Body of pancreas (tissue), 4 donors: ENCODE measurements at regions not wholly inside any gene's neighbourhood (a gene's known extent, or its start where the extent isn't known, plus 50 kb on each side); places are given as distances from the start of the nearest gene placed in this dataset.

Experiments
- ATAC-seq: fragments of 150-250 bp; one replicate; pipeline ENCODE4 v1.9.1; 2016
- DNase-seq, 4 donors: peaks; one replicate each; pipeline ENCODE4 v3.0.0-alpha.2; 2019
- H3K27ac ChIP-seq, 4 donors: fragments of 200-600 bp; sonication (generic); 1 replicate in 3 of 4; 2 replicates in 1 of 4; pipeline versions ENCODE4 v1.5.1 to v1.6.1; 2016 to 2019; ENCODE audit warnings: mild to moderate bottlenecking in 1 of 4, mixed read lengths in 1 of 4, moderate library complexity in 1 of 4
- H3K27me3 ChIP-seq, 2 donors: fragments of 200-600 bp; sonication (generic); one replicate each; pipeline ENCODE4 v1.6.0; 2016; ENCODE audit warnings: mild to moderate bottlenecking in 1 of 2
- H3K36me3 ChIP-seq, 2 donors: fragments of 200-600 bp; sonication (generic); replicated peaks in 1 of 2; 2 replicates each; pipeline ENCODE4 v1.5.1; 2016; ENCODE audit warnings: low read depth in 2 of 2; ENCODE audit not compliant: insufficient read depth in 1 of 2
- H3K4me1 ChIP-seq: fragments of 200-600 bp; sonication (generic); one replicate; pipeline ENCODE4 v1.6.0; 2016
- H3K4me3 ChIP-seq, 2 donors: fragments of 200-600 bp; sonication (generic); 1 replicate in 1 of 2; 2 replicates in 1 of 2; pipeline ENCODE4 v1.5.1; 2016 to 2019
- H3K9me3 ChIP-seq, 3 donors: fragments of 200-600 bp; sonication (generic); 1 replicate in 2 of 3; 2 replicates in 1 of 3; pipeline ENCODE4 v1.5.1; 2016
- CTCF ChIP-seq, 7 experiments: fragments of 450-650 bp in 4 of 7; fragments of 200-600 bp in 3 of 7; sonication (generic) in 3 of 7; IDR thresholded peaks; one replicate each; pipeline ENCODE4 v1.5.1; 2016 to 2019; ENCODE audit warnings: antibody characterized with exemption in 7 of 7
- POLR2A ChIP-seq, 3 donors: fragments of 450-650 bp; IDR thresholded peaks; one replicate each; pipeline ENCODE4 v1.6.1; 2016; ENCODE audit warnings: antibody characterized with exemption in 3 of 3, mild to moderate bottlenecking in 2 of 3
- WGBS, 2 donors: methylation state at CpG; one replicate each; pipeline ENCODE4 v1.1.5; 2017; 5-methylcytosine and 5-hydroxymethylcytosine counted together
- intact Hi-C: fragments of 100-400 bp; cut with DNase I; formaldehyde crosslinking; loops from one replicate; pipeline ENCODE4 v1.15.1; 2023

GRCh38 chr9:71632776-71633175 lies 135.5 kb downstream of the CEMIP2 start:
- WGBS, 2 donors, result 77 to 82% methylated on average over 5 of the region's 5 CpGs

GRCh38 chr9:71630377-71630995 lies 137.8 kb downstream of the CEMIP2 start:
- WGBS, 2 donors, result 69 to 71% methylated on average over 3 of the region's 3 CpGs
- TF ChIP-seq POLR2A (IDR thresholded peaks at IDR 0.05), result no peak
- no peak for TF ChIP-seq CTCF (IDR thresholded peaks at IDR 0.05)
- ATAC-seq, result peak; percentile 21
- H3K27ac ChIP-seq, result peak overlapping the region in 1 of 4 donors; percentile 16
- no peaks in the 10 kb centered on the region for H3K9me3 ChIP-seq
- H3K4me1 ChIP-seq, result no peaks in the 10 kb centered on the region
- H3K36me3 ChIP-seq, result no peaks in the 10 kb centered on the region
- H3K4me3 ChIP-seq, result no peak overlapping the region
- intact Hi-C loops, result no loop called here
- no peak for DNase-seq
- no peaks in the 10 kb centered on the region for H3K27me3 ChIP-seq

More at GRCh38 chr9:71632776-71633175, 135.5 kb downstream of the CEMIP2 start:
- intact Hi-C loops, result no loop called here
- TF ChIP-seq POLR2A (IDR thresholded peaks at IDR 0.05) (no peak), CTCF (IDR thresholded peaks at IDR 0.05) (no peak)
- Histone ChIP-seq H3K27ac (no peak overlapping the region), H3K27me3 (no peaks in the 10 kb centered on the region), H3K36me3 (no peaks in the 10 kb centered on the region), H3K4me3 (no peak overlapping the region), H3K9me3 (no peaks in the 10 kb centered on the region), H3K4me1 (no peaks in the 10 kb centered on the region)
- DNase-seq (no peak), ATAC-seq (no peak)

GRCh38 chr9:71629578-71630215 lies 138.6 kb downstream of the CEMIP2 start:
- Histone ChIP-seq H3K4me1 (no peaks in the 10 kb centered on the region), H3K4me3 (no peak overlapping the region), H3K9me3 (no peaks in the 10 kb centered on the region), H3K27ac (no peak overlapping the region), H3K27me3 (no peaks in the 10 kb centered on the region), H3K36me3 (no peaks in the 10 kb centered on the region)
- TF ChIP-seq CTCF (IDR thresholded peaks at IDR 0.05), result no peak
- no peak for TF ChIP-seq POLR2A (IDR thresholded peaks at IDR 0.05)
- intact Hi-C loops, result no loop called here
- WGBS, 2 donors, result 43 to 44% methylated on average over 3 of the region's 3 CpGs
- ATAC-seq, result no peak
- DNase-seq, result no peak

- ATAC-seq, result no peak
- Histone ChIP-seq H3K4me1 (no peaks in the 10 kb centered on the region), H3K36me3 (no peaks in the 10 kb centered on the region), H3K27me3 (no peaks in the 10 kb centered on the region), H3K9me3 (no peaks in the 10 kb centered on the region), H3K27ac (no peak overlapping the region), H3K4me3 (no peak overlapping the region)
- no peak for DNase-seq
- TF ChIP-seq CTCF (IDR thresholded peaks at IDR 0.05) (peak in 4 of 7 experiments; percentile 5 to 28 (median 19)), POLR2A (IDR thresholded peaks at IDR 0.05) (no peak)
- intact Hi-C loops, result no loop called here
- WGBS, 2 donors, result 86 to 87% methylated on average over 3 of the region's 3 CpGs
Measured at GRCh38 chr9:71628247-71628646, 140.1 kb downstream of the CEMIP2 start.

- intact Hi-C loops, result no loop called here
- WGBS, 2 donors, result 67 to 68% methylated on average over 1 of the region's 1 CpG
- Histone ChIP-seq H3K9me3 (no peaks in the 10 kb centered on the region), H3K27ac (no peak overlapping the region), H3K27me3 (no peaks in the 10 kb centered on the region), H3K36me3 (no peaks in the 10 kb centered on the region), H3K4me1 (no peaks in the 10 kb centered on the region), H3K4me3 (no peak overlapping the region)
- ATAC-seq (no peak), DNase-seq (no peak)
- TF ChIP-seq CTCF (IDR thresholded peaks at IDR 0.05) (peak in 1 of 7 experiments; percentile 2), POLR2A (IDR thresholded peaks at IDR 0.05) (no peak)
Measured at GRCh38 chr9:71627537-71627936, 140.8 kb downstream of the CEMIP2 start.
